Renal cortical epithelial cell (primary cell): ENCODE measurements at regions not wholly inside any gene's neighbourhood (a gene's known extent, or its start where the extent isn't known, plus 50 kb on each side); places are given as distances from the start of the nearest gene placed in this dataset.

Experiments
- DNase-seq: peaks from one replicate; pipeline ENCODE4 v3.0.0-alpha.2; 2011; ENCODE audit warnings: low read depth

- peak; percentile 51 for DNase-seq
These were observed 198.4 kb upstream of the NT5C1B start for GRCh38 chr2:18787726-18788125.

- DNase-seq: no peak
These were observed 194.9 kb upstream of the NT5C1B start for GRCh38 chr2:18784245-18784644.

GRCh38 chr2:18781541-18782280 lies 192.3 kb upstream of the NT5C1B start:
- no peak for DNase-seq

- DNase-seq: no peak
These were observed 188.0 kb upstream of the NT5C1B start for GRCh38 chr2:18777250-18777812.

- DNase-seq: no peak
These were observed 181.8 kb upstream of the NT5C1B start for GRCh38 chr2:18771212-18771611.

GRCh38 chr2:18763338-18763737 lies 174.0 kb upstream of the NT5C1B start:
- no peak for DNase-seq

- DNase-seq: no peak
These were observed 173.3 kb upstream of the NT5C1B start for GRCh38 chr2:18762667-18763066.

GRCh38 chr2:18754286-18754685 lies 164.9 kb upstream of the NT5C1B start:
- DNase-seq: no peak

- no peak for DNase-seq
These were observed 164.4 kb upstream of the NT5C1B start for GRCh38 chr2:18753722-18754121.

GRCh38 chr2:18752667-18753422 lies 163.5 kb upstream of the NT5C1B start:
- DNase-seq: no peak

- no peak for DNase-seq
These were observed 162.7 kb upstream of the NT5C1B start for GRCh38 chr2:18752022-18752493.

- peak; percentile 55 for DNase-seq
These were observed 161.5 kb upstream of the NT5C1B start for GRCh38 chr2:18750672-18751554.

- DNase-seq: peak; percentile 32
These were observed 160.7 kb upstream of the NT5C1B start for GRCh38 chr2:18749912-18750526.

- no peak for DNase-seq
These were observed 156.3 kb upstream of the NT5C1B start for GRCh38 chr2:18745431-18746272.

- no peak for DNase-seq
These were observed 152.7 kb upstream of the NT5C1B start for GRCh38 chr2:18741895-18742732.

GRCh38 chr2:18741191-18741590 lies 151.8 kb upstream of the NT5C1B start:
- DNase-seq: no peak

- DNase-seq: no peak
These were observed 151.1 kb upstream of the NT5C1B start for GRCh38 chr2:18740474-18740881.

- DNase-seq: no peak
These were observed 142.3 kb upstream of the NT5C1B start for GRCh38 chr2:18731666-18732065.

GRCh38 chr2:18724371-18725145 lies 135.2 kb upstream of the NT5C1B start:
- DNase-seq: no peak
